Hepatocyte (in vitro differentiated cells): ENCODE measurements at regions not wholly inside any gene's neighbourhood (a gene's known extent, or its start where the extent isn't known, plus 50 kb on each side); places are given as distances from the start of the nearest gene placed in this dataset.

Experiments
- DNase-seq: peaks from one replicate; pipeline ENCODE4 v3.0.0-alpha.2; 2016; ENCODE audit warnings: low spot score
- H2AFZ ChIP-seq: fragments of 200-600 bp; sonication (generic); 2 replicates; pipeline ENCODE4 v1.6.0; 2016; ENCODE audit warnings: antibody characterized with exemption, mild to moderate bottlenecking
- H3K27ac ChIP-seq: fragments of 200-600 bp; sonication (generic); 2 replicates; pipeline ENCODE4 v1.5.1; 2016; ENCODE audit warnings: mild to moderate bottlenecking
- H3K27me3 ChIP-seq: fragments of 200-600 bp; sonication (generic); 2 replicates; pipeline ENCODE4 v1.6.1; 2016
- H3K36me3 ChIP-seq: fragments of 200-600 bp; sonication (generic); replicated peaks from 2 replicates; pipeline ENCODE4 v1.5.1; 2016; ENCODE audit warnings: low read depth; ENCODE audit not compliant: insufficient read depth
- H3K4me1 ChIP-seq: fragments of 200-600 bp; sonication (generic); 2 replicates; pipeline ENCODE4 v1.5.1; 2016; ENCODE audit warnings: mild to moderate bottlenecking, moderate library complexity; ENCODE audit not compliant: insufficient read depth
- H3K4me2 ChIP-seq: fragments of 200-600 bp; sonication (generic); 2 replicates; pipeline ENCODE4 v1.6.0; 2016
- H3K4me3 ChIP-seq: fragments of 200-600 bp; sonication (generic); 2 replicates; pipeline ENCODE4 v1.5.1; 2016; ENCODE audit warnings: mild to moderate bottlenecking
- H3K79me2 ChIP-seq: fragments of 200-600 bp; sonication (generic); 2 replicates; pipeline ENCODE4 v1.6.0; 2017; ENCODE audit warnings: mild to moderate bottlenecking
- H3K9me2 ChIP-seq: fragments of 200-600 bp; sonication (generic); replicated peaks from 2 replicates; pipeline ENCODE4 v1.6.0; 2017; ENCODE audit warnings: mild to moderate bottlenecking; ENCODE audit not compliant: insufficient read depth
- H3K9me3 ChIP-seq: fragments of 200-600 bp; sonication (generic); 2 replicates; pipeline ENCODE4 v1.5.1; 2016; ENCODE audit warnings: low read depth, mild to moderate bottlenecking
- H4K20me1 ChIP-seq: fragments of 200-600 bp; sonication (generic); 2 replicates; pipeline ENCODE4 v1.6.0; 2016; ENCODE audit warnings: mild to moderate bottlenecking; ENCODE audit not compliant: insufficient read depth, poor library complexity, severe bottlenecking
- EZH2 ChIP-seq: fragments of 200-600 bp; sonication (generic); IDR thresholded peaks from 2 replicates; pipeline ENCODE4 v1.6.1; 2016; ENCODE audit warnings: antibody characterized with exemption, mild to moderate bottlenecking, borderline replicate concordance
- EZH2phosphoT487 ChIP-seq: fragments of 200-600 bp; sonication (generic); IDR thresholded peaks from one replicate; pipeline ENCODE4 v1.6.1; 2018; ENCODE audit warnings: antibody characterized with exemption, mild to moderate bottlenecking, low read depth, moderate library complexity; ENCODE audit not compliant: unreplicated experiment, severe bottlenecking
- WGBS: methylation state at CpG from one replicate; pipeline ENCODE4 v1.1.6; 2016; ENCODE audit warnings: low lambda C conversion rate; ENCODE audit errors: missing lambda C conversion rate; 5-methylcytosine and 5-hydroxymethylcytosine counted together
- TF ChIP-seq, protein P1 (sequence below): fragments of 200-600 bp; sonication (generic); IDR thresholded peaks from 2 replicates; pipeline ENCODE4 v1.5.1; 2016; ENCODE audit warnings: antibody characterized with exemption, mild to moderate bottlenecking; ENCODE audit not compliant: poor library complexity

GRCh38 chr7:76123316-76123715 is 75.4 kb downstream of the MDH2 start:
- Histone ChIP-seq H4K20me1 (no peaks in the 10 kb centered on the region), H3K4me1 (no peaks in the 10 kb centered on the region), H3K27ac (no peak overlapping the region), H3K27me3 (no peaks in the 10 kb centered on the region), H3K4me3 (no peak overlapping the region), H3K4me2 (no peak overlapping the region), H3K9me2 (no peaks in the 10 kb centered on the region), H3K36me3 (no peaks in the 10 kb centered on the region), H2AFZ (no peak overlapping the region), H3K9me3 (no peaks in the 10 kb centered on the region), H3K79me2 (no peaks in the 10 kb centered on the region)
- DNase-seq: no peak
- TF ChIP-seq, protein P1, sequence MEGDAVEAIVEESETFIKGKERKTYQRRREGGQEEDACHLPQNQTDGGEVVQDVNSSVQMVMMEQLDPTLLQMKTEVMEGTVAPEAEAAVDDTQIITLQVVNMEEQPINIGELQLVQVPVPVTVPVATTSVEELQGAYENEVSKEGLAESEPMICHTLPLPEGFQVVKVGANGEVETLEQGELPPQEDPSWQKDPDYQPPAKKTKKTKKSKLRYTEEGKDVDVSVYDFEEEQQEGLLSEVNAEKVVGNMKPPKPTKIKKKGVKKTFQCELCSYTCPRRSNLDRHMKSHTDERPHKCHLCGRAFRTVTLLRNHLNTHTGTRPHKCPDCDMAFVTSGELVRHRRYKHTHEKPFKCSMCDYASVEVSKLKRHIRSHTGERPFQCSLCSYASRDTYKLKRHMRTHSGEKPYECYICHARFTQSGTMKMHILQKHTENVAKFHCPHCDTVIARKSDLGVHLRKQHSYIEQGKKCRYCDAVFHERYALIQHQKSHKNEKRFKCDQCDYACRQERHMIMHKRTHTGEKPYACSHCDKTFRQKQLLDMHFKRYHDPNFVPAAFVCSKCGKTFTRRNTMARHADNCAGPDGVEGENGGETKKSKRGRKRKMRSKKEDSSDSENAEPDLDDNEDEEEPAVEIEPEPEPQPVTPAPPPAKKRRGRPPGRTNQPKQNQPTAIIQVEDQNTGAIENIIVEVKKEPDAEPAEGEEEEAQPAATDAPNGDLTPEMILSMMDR: no peak
- TF ChIP-seq EZH2phosphoT487: no peak
- no peak for TF ChIP-seq EZH2
- 94% methylated on average over 4 of the region's 4 CpGs for WGBS

- 82% methylated on average over 2 of the region's 2 CpGs for WGBS
- H3K9me2 ChIP-seq: no peaks in the 10 kb centered on the region
- no peak for DNase-seq
- no peaks in the 10 kb centered on the region for H3K9me3 ChIP-seq
- H3K27me3 ChIP-seq: no peaks in the 10 kb centered on the region
- H3K4me2 ChIP-seq: no peak overlapping the region
- no peaks in the 10 kb centered on the region for H4K20me1 ChIP-seq
- no peak overlapping the region for H3K27ac ChIP-seq
- H2AFZ ChIP-seq: no peak overlapping the region
- no peak overlapping the region for H3K4me3 ChIP-seq
- no peaks in the 10 kb centered on the region for H3K79me2 ChIP-seq
- TF ChIP-seq, protein P1: no peak
- TF ChIP-seq EZH2: no peak
- TF ChIP-seq EZH2phosphoT487: no peak
- no peaks in the 10 kb centered on the region for H3K36me3 ChIP-seq
- no peaks in the 10 kb centered on the region for H3K4me1 ChIP-seq
Observed at GRCh38 chr7:76125560-76125959, 76.1 kb upstream of the SRRM3 start.

DNA sequence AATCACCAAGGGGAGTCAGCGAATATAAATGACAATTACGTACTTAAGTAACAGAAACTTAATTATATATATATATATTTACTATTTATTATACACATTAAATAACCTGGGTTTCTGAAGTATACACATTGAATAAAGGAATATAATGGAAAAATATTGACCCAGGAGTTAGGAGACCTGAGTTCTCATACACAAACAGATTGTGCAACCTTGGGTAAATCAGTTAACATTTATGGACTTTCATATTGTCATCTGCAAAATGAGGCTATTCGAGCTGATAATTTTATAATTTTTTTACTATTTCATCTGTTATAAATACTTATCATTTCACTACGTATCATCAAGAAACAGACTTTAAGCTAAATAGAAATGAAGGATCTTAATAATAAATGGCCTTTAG is 75.1 kb upstream of the SRRM3 start:
- Histone ChIP-seq H2AFZ (no peak overlapping the region), H3K9me2 (no peaks in the 10 kb centered on the region), H3K9me3 (no peaks in the 10 kb centered on the region), H3K79me2 (no peaks in the 10 kb centered on the region), H3K27me3 (no peaks in the 10 kb centered on the region), H3K4me3 (no peak overlapping the region), H3K4me1 (no peaks in the 10 kb centered on the region), H3K4me2 (no peak overlapping the region), H3K27ac (no peak overlapping the region), H3K36me3 (no peaks in the 10 kb centered on the region), H4K20me1 (no peaks in the 10 kb centered on the region)
- WGBS: 93% methylated on average over 4 of the region's 4 CpGs
- DNase-seq: no peak
- TF ChIP-seq EZH2phosphoT487: no peak
- TF ChIP-seq EZH2: no peak
- TF ChIP-seq, protein P1: no peak

DNA sequence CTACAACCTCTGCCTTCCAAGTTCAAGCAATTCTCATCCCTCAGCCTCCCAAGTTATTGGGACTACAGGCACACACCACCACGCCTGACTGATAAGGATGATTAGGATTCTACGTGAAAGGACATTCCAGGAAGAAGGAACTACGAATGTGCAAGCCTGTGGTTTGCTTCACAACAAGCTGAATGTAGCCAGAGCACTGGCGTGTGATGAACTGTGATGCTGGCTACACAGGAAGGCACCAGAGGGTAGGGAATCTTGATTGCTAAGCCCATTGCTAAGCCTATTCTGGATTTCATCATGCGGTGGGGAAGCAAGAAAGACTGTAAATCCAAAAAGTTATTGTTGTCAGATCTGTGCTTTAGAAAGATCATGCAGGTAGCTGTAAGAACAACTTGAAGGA is 72.3 kb upstream of the SRRM3 start:
- WGBS: 59% methylated on average over 5 of the region's 5 CpGs
- no peaks in the 10 kb centered on the region for H3K9me3 ChIP-seq
- H4K20me1 ChIP-seq: no peaks in the 10 kb centered on the region
- no peaks in the 10 kb centered on the region for H3K79me2 ChIP-seq
- no peak overlapping the region for H3K27ac ChIP-seq
- H2AFZ ChIP-seq: no peak overlapping the region
- no peaks in the 10 kb centered on the region for H3K36me3 ChIP-seq
- DNase-seq: no peak
- no peaks in the 10 kb centered on the region for H3K4me1 ChIP-seq
- no peaks in the 10 kb centered on the region for H3K27me3 ChIP-seq
- H3K4me2 ChIP-seq: no peak overlapping the region
- H3K9me2 ChIP-seq: no peaks in the 10 kb centered on the region
- H3K4me3 ChIP-seq: no peak overlapping the region
- no peak for TF ChIP-seq EZH2
- TF ChIP-seq, protein P1: no peak
